GM23338 (cell line): ENCODE measurements at regions not wholly inside any gene's neighbourhood (a gene's known extent, or its start where the extent isn't known, plus 50 kb on each side); places are given as distances from the start of the nearest gene placed in this dataset.

ENCODE experiments used
- ATAC-seq: fragments of 200-7000 bp; cut with Tn5 transposase; 3 replicates; pipeline ENCODE4 v1.9.1; 2020
- DNase-seq: peaks from one replicate; pipeline ENCODE4 v3.0.0-alpha.2; 2015; ENCODE audit warnings: low spot score
- H2AFZ ChIP-seq: fragments of 200-600 bp; sonication (generic); 2 replicates; pipeline ENCODE4 v1.8.0; 2016; ENCODE audit warnings: antibody characterized with exemption, mild to moderate bottlenecking, moderate library complexity
- H3F3A ChIP-seq: fragments of 200-600 bp; sonication (generic); replicated peaks from 2 replicates; pipeline ENCODE4 v1.8.0; 2017; ENCODE audit warnings: antibody characterized with exemption, mixed run types, low read depth
- H3K27ac ChIP-seq: fragments of 200-600 bp; sonication (generic); 2 replicates; pipeline ENCODE4 v1.6.1; 2016; ENCODE audit warnings: low read depth
- H3K27me3 ChIP-seq: fragments of 200-600 bp; sonication (generic); 2 replicates; pipeline ENCODE4 v1.8.0; 2016; ENCODE audit warnings: mild to moderate bottlenecking, mixed run types, moderate library complexity; ENCODE audit not compliant: insufficient read depth
- H3K36me3 ChIP-seq: fragments of 200-600 bp; sonication (generic); 2 replicates; pipeline ENCODE4 v1.8.0; 2016; ENCODE audit warnings: mild to moderate bottlenecking; ENCODE audit not compliant: insufficient read depth
- H3K4me1 ChIP-seq: fragments of 200-600 bp; sonication (generic); 2 replicates; pipeline ENCODE4 v1.8.0; 2016; ENCODE audit warnings: mild to moderate bottlenecking, moderate library complexity; ENCODE audit not compliant: insufficient read depth
- H3K4me2 ChIP-seq: fragments of 200-600 bp; sonication (generic); 2 replicates; pipeline ENCODE4 v1.7.1; 2017; ENCODE audit warnings: mixed run types
- H3K4me3 ChIP-seq: fragments of 200-600 bp; sonication (generic); 2 replicates; pipeline ENCODE4 v1.6.1; 2016; ENCODE audit warnings: mixed run types
- H3K79me2 ChIP-seq: fragments of 200-600 bp; sonication (generic); replicated peaks from 2 replicates; pipeline ENCODE4 v1.8.0; 2017; ENCODE audit warnings: mild to moderate bottlenecking; ENCODE audit not compliant: insufficient read depth
- H3K9me2 ChIP-seq: fragments of 200-600 bp; sonication (generic); 2 replicates; pipeline ENCODE4 v1.8.0; 2017; ENCODE audit not compliant: insufficient read depth
- H4K20me1 ChIP-seq: fragments of 200-600 bp; sonication (generic); replicated peaks from 2 replicates; pipeline ENCODE4 v1.8.0; 2017; ENCODE audit warnings: mild to moderate bottlenecking; ENCODE audit not compliant: insufficient read depth
- H3K27ac Mint-ChIP-seq: 2 replicates; pipeline ENCODE4 v1.8.0; 2020; ENCODE audit warnings: inconsistent platforms, mild to moderate bottlenecking, moderate library complexity, mixed read lengths
- H3K27me3 Mint-ChIP-seq: 3 replicates; pipeline ENCODE4 v1.8.0; 2022; ENCODE audit warnings: low read depth, mild to moderate bottlenecking, moderate library complexity, mixed read lengths, inconsistent platforms; ENCODE audit not compliant: insufficient read depth, poor library complexity
- H3K36me3 Mint-ChIP-seq: 3 replicates; pipeline ENCODE4 v1.8.0; 2021; ENCODE audit warnings: low read depth, mild to moderate bottlenecking, inconsistent platforms, moderate library complexity, mixed read lengths
- H3K4me1 Mint-ChIP-seq: 3 replicates; pipeline ENCODE4 v1.8.0; 2020; ENCODE audit warnings: mild to moderate bottlenecking, inconsistent platforms, mixed read lengths
- H3K4me3 Mint-ChIP-seq: 3 replicates; pipeline ENCODE4 v1.8.0; 2021; ENCODE audit warnings: moderate library complexity, mild to moderate bottlenecking, inconsistent platforms, mixed read lengths
- H3K9me3 Mint-ChIP-seq: 3 replicates; pipeline ENCODE4 v1.8.0; 2020; ENCODE audit warnings: moderate library complexity, mild to moderate bottlenecking, inconsistent platforms, mixed read lengths
- CREB1 ChIP-seq: fragments of 250-450 bp; sonication (Bioruptor Pico); IDR thresholded peaks from 2 replicates; pipeline ENCODE4 v1.5.0; 2020; ENCODE audit warnings: low read depth, mild to moderate bottlenecking, moderate library complexity
- EZH2 ChIP-seq: fragments of 200-600 bp; sonication (generic); IDR thresholded peaks from one replicate; pipeline ENCODE4 v1.8.0; 2017; ENCODE audit warnings: antibody characterized with exemption, mild to moderate bottlenecking, low read depth; ENCODE audit not compliant: unreplicated experiment
- EZH2phosphoT487 ChIP-seq: fragments of 200-600 bp; sonication (generic); IDR thresholded peaks from one replicate; pipeline ENCODE4 v1.8.1; 2018; ENCODE audit warnings: antibody characterized with exemption; ENCODE audit not compliant: unreplicated experiment
- NANOG ChIP-seq: IDR thresholded peaks from 2 replicates; pipeline ENCODE4 v1.6.1; 2016; ENCODE audit warnings: antibody characterized with exemption, borderline replicate concordance
- STAT1 ChIP-seq: IDR thresholded peaks from one replicate; pipeline ENCODE4 v1.6.1; 2016; ENCODE audit warnings: antibody characterized with exemption; ENCODE audit not compliant: unreplicated experiment
- ZNF114 ChIP-seq: fragments of 250-450 bp; sonication (Bioruptor Pico); IDR thresholded peaks from 2 replicates; pipeline ENCODE4 v1.5.0; 2020; ENCODE audit warnings: mild to moderate bottlenecking, moderate library complexity
- ZNF331 ChIP-seq: fragments of 250-450 bp; sonication (Bioruptor Pico); IDR thresholded peaks from 2 replicates; pipeline ENCODE4 v1.5.0; 2020; ENCODE audit warnings: low read depth, mild to moderate bottlenecking, moderate library complexity
- TF ChIP-seq, protein P1 (sequence below), 2 experiments: fragments of 200-600 bp in 1 of 2; sonication (generic) in 1 of 2; conservative IDR thresholded peaks; 2 replicates each; pipeline versions ENCODE4 v1.5.1 to v1.6.1; 2016 to 2017; ENCODE audit warnings: antibody characterized with exemption in 2 of 2, low read depth in 2 of 2, mild to moderate bottlenecking in 2 of 2, moderate library complexity in 1 of 2
- TF ChIP-seq, protein P2 (sequence below): fragments of 250-450 bp; sonication (Bioruptor Pico); IDR thresholded peaks from 2 replicates; pipeline ENCODE4 v1.5.0; 2020; ENCODE audit warnings: mild to moderate bottlenecking, moderate library complexity
- TF ChIP-seq, protein P3 (sequence below): IDR thresholded peaks from one replicate; pipeline ENCODE4 v1.6.1; 2018; ENCODE audit warnings: antibody characterized with exemption; ENCODE audit not compliant: unreplicated experiment
- TF ChIP-seq, protein P4 (sequence below): IDR thresholded peaks from 2 replicates; pipeline ENCODE4 v1.6.1; 2016; ENCODE audit warnings: antibody characterized with exemption

DNA sequence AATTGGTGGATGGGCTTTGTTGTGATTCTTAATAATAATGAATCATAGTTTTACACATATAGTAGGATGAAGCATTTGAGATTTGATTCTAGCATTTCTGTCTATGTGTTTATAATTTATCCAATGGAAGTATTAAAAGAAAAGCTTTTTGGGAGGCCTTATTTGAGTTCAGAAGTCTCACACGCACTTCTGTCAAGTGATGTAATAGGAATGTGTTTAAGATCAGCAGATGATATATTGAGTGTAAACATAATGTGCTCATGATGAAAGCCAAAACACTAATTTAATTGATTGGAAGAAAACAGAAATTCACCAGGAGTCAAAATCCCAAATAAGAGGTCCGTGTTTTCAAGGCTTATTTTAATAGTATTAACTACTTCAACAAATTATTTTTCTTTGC is 435.6 kb upstream of the HSF2 start (continued):
- TF ChIP-seq, protein P1, sequence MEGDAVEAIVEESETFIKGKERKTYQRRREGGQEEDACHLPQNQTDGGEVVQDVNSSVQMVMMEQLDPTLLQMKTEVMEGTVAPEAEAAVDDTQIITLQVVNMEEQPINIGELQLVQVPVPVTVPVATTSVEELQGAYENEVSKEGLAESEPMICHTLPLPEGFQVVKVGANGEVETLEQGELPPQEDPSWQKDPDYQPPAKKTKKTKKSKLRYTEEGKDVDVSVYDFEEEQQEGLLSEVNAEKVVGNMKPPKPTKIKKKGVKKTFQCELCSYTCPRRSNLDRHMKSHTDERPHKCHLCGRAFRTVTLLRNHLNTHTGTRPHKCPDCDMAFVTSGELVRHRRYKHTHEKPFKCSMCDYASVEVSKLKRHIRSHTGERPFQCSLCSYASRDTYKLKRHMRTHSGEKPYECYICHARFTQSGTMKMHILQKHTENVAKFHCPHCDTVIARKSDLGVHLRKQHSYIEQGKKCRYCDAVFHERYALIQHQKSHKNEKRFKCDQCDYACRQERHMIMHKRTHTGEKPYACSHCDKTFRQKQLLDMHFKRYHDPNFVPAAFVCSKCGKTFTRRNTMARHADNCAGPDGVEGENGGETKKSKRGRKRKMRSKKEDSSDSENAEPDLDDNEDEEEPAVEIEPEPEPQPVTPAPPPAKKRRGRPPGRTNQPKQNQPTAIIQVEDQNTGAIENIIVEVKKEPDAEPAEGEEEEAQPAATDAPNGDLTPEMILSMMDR (conservative IDR thresholded peaks at IDR 0.05; ENCODE audit: low read depth in 2 of 2) = no peak
- no peak for TF ChIP-seq STAT1

DNA sequence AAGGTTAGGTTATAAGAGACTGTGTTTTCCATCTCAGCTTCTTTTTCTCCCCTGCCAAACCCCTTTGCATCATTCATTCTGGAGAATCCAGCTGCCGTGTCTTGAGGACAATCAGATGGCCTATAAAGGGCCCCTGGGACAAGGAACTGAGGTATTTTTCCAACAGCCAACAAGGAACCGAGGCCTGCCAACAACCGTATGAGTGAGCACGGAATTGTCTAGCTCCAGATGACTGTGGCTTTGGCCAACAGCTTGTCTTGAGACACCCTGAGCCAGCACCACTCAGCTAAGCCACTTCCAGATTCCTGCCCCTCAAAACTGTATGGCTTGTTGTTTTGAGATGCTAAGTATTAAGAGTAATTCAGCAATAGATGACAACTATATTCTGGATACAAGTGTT is 433.7 kb upstream of the HSF2 start:
- DNase-seq = no peak
- no peak for ATAC-seq
- Mint-ChIP-seq H3K4me1 (no peaks in the 10 kb centered on the region), H3K27ac (no peak overlapping the region), H3K27me3 (no peaks in the 10 kb centered on the region), H3K9me3 (no peaks in the 10 kb centered on the region), H3K4me3 (no peak overlapping the region), H3K36me3 (no peaks in the 10 kb centered on the region)
- Histone ChIP-seq H3K4me1 (no peaks in the 10 kb centered on the region), H3K36me3 (no peaks in the 10 kb centered on the region), H4K20me1 (no peaks in the 10 kb centered on the region), H3K27ac (no peak overlapping the region), H2AFZ (no peak overlapping the region), H3K4me2 (no peak overlapping the region), H3K79me2 (no peaks in the 10 kb centered on the region), H3F3A (no peaks in the 10 kb centered on the region), H3K4me3 (no peak overlapping the region), H3K9me2 (no peaks in the 10 kb centered on the region), H3K27me3 (no peaks in the 10 kb centered on the region)
- TF ChIP-seq, protein P2, sequence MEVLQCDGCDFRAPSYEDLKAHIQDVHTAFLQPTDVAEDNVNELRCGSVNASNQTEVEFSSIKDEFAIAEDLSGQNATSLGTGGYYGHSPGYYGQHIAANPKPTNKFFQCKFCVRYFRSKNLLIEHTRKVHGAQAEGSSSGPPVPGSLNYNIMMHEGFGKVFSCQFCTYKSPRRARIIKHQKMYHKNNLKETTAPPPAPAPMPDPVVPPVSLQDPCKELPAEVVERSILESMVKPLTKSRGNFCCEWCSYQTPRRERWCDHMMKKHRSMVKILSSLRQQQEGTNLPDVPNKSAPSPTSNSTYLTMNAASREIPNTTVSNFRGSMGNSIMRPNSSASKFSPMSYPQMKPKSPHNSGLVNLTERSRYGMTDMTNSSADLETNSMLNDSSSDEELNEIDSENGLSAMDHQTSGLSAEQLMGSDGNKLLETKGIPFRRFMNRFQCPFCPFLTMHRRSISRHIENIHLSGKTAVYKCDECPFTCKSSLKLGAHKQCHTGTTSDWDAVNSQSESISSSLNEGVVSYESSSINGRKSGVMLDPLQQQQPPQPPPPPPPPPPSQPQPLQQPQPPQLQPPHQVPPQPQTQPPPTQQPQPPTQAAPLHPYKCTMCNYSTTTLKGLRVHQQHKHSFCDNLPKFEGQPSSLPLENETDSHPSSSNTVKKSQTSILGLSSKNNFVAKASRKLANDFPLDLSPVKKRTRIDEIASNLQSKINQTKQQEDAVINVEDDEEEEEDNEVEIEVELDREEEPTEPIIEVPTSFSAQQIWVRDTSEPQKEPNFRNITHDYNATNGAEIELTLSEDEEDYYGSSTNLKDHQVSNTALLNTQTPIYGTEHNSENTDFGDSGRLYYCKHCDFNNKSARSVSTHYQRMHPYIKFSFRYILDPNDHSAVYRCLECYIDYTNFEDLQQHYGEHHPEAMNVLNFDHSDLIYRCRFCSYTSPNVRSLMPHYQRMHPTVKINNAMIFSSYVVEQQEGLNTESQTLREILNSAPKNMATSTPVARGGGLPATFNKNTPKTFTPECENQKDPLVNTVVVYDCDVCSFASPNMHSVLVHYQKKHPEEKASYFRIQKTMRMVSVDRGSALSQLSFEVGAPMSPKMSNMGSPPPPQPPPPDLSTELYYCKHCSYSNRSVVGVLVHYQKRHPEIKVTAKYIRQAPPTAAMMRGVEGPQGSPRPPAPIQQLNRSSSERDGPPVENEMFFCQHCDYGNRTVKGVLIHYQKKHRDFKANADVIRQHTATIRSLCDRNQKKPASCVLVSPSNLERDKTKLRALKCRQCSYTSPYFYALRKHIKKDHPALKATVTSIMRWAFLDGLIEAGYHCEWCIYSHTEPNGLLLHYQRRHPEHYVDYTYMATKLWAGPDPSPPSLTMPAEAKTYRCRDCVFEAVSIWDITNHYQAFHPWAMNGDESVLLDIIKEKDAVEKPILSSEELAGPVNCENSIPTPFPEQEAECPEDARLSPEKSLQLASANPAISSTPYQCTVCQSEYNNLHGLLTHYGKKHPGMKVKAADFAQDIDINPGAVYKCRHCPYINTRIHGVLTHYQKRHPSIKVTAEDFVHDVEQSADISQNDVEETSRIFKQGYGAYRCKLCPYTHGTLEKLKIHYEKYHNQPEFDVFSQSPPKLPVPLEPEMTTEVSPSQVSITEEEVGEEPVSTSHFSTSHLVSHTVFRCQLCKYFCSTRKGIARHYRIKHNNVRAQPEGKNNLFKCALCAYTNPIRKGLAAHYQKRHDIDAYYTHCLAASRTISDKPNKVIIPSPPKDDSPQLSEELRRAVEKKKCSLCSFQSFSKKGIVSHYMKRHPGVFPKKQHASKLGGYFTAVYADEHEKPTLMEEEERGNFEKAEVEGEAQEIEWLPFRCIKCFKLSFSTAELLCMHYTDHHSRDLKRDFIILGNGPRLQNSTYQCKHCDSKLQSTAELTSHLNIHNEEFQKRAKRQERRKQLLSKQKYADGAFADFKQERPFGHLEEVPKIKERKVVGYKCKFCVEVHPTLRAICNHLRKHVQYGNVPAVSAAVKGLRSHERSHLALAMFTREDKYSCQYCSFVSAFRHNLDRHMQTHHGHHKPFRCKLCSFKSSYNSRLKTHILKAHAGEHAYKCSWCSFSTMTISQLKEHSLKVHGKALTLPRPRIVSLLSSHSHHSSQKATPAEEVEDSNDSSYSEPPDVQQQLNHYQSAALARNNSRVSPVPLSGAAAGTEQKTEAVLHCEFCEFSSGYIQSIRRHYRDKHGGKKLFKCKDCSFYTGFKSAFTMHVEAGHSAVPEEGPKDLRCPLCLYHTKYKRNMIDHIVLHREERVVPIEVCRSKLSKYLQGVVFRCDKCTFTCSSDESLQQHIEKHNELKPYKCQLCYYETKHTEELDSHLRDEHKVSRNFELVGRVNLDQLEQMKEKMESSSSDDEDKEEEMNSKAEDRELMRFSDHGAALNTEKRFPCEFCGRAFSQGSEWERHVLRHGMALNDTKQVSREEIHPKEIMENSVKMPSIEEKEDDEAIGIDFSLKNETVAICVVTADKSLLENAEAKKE = no peak
- TF ChIP-seq EZH2 (no peak), NANOG (no peak), ZNF114 (CRISPR knock-in tag) (no peak), EZH2phosphoT487 (no peak), ZNF331 (CRISPR knock-in tag) (no peak), CREB1 (no peak), STAT1 (no peak)
- TF ChIP-seq, protein P1 (conservative IDR thresholded peaks at IDR 0.05; ENCODE audit: low read depth in 2 of 2) = no peak
- TF ChIP-seq, protein P3, sequence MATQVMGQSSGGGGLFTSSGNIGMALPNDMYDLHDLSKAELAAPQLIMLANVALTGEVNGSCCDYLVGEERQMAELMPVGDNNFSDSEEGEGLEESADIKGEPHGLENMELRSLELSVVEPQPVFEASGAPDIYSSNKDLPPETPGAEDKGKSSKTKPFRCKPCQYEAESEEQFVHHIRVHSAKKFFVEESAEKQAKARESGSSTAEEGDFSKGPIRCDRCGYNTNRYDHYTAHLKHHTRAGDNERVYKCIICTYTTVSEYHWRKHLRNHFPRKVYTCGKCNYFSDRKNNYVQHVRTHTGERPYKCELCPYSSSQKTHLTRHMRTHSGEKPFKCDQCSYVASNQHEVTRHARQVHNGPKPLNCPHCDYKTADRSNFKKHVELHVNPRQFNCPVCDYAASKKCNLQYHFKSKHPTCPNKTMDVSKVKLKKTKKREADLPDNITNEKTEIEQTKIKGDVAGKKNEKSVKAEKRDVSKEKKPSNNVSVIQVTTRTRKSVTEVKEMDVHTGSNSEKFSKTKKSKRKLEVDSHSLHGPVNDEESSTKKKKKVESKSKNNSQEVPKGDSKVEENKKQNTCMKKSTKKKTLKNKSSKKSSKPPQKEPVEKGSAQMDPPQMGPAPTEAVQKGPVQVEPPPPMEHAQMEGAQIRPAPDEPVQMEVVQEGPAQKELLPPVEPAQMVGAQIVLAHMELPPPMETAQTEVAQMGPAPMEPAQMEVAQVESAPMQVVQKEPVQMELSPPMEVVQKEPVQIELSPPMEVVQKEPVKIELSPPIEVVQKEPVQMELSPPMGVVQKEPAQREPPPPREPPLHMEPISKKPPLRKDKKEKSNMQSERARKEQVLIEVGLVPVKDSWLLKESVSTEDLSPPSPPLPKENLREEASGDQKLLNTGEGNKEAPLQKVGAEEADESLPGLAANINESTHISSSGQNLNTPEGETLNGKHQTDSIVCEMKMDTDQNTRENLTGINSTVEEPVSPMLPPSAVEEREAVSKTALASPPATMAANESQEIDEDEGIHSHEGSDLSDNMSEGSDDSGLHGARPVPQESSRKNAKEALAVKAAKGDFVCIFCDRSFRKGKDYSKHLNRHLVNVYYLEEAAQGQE = no peak
- TF ChIP-seq, protein P4, sequence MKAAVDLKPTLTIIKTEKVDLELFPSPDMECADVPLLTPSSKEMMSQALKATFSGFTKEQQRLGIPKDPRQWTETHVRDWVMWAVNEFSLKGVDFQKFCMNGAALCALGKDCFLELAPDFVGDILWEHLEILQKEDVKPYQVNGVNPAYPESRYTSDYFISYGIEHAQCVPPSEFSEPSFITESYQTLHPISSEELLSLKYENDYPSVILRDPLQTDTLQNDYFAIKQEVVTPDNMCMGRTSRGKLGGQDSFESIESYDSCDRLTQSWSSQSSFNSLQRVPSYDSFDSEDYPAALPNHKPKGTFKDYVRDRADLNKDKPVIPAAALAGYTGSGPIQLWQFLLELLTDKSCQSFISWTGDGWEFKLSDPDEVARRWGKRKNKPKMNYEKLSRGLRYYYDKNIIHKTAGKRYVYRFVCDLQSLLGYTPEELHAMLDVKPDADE = no peak
